NK-92 (cell line): ENCODE measurements at regions not wholly inside any gene's neighbourhood (a gene's known extent, or its start where the extent isn't known, plus 50 kb on each side); places are given as distances from the start of the nearest gene placed in this dataset.

Source experiments
- DNase-seq: peaks from one replicate; lab custom pipeline; 2025; ENCODE audit not compliant: unreplicated experiment; lab: John Stamatoyannopoulos, UW

- no peak for DNase-seq
Observed at GRCh38 chr2:8574196-8575037, 107.4 kb upstream of the ID2 start.

GRCh38 chr2:8575038-8575833 lies 106.6 kb upstream of the ID2 start:
- DNase-seq: no peak

- no peak for DNase-seq
Observed at GRCh38 chr2:8575834-8576423, 105.9 kb upstream of the ID2 start.

- no peak for DNase-seq
Observed at GRCh38 chr2:8576525-8577167, 105.2 kb upstream of the ID2 start.

- DNase-seq: no peak
Observed at GRCh38 chr2:8577573-8577972, 104.3 kb upstream of the ID2 start.

- no peak for DNase-seq
Observed at GRCh38 chr2:8578335-8579244, 103.3 kb upstream of the ID2 start.

- no peak for DNase-seq
Observed at GRCh38 chr2:8579485-8580085, 102.3 kb upstream of the ID2 start.

- no peak for DNase-seq
Observed at GRCh38 chr2:8580316-8581233, 101.3 kb upstream of the ID2 start.

- no peak for DNase-seq
Observed at GRCh38 chr2:8581234-8581561, 100.7 kb upstream of the ID2 start.

- no peak for DNase-seq
Observed at GRCh38 chr2:8581601-8582041, 100.2 kb upstream of the ID2 start.

GRCh38 chr2:8582191-8582590 lies 99.7 kb upstream of the ID2 start:
- no peak for DNase-seq

GRCh38 chr2:8582651-8583399 lies 99.0 kb upstream of the ID2 start:
- no peak for DNase-seq

- no peak for DNase-seq
Observed at GRCh38 chr2:8583400-8584173, 98.3 kb upstream of the ID2 start.

- no peak for DNase-seq
Observed at GRCh38 chr2:8584174-8585066, 97.4 kb upstream of the ID2 start.

GRCh38 chr2:8586457-8587051 lies 95.3 kb upstream of the ID2 start:
- DNase-seq: no peak

GRCh38 chr2:8587251-8587791 lies 94.5 kb upstream of the ID2 start:
- DNase-seq: no peak
